GM20000 (cell line): ENCODE measurements at regions not wholly inside any gene's neighbourhood (a gene's known extent, or its start where the extent isn't known, plus 50 kb on each side); places are given as distances from the start of the nearest gene placed in this dataset.

Experiments used
- DNase-seq: peaks from one replicate; pipeline ENCODE4 v3.0.0; 2012; ENCODE audit warnings: low spot score
- CTCF ChIP-seq: IDR thresholded peaks from 2 replicates; pipeline ENCODE4 v1.5.1; 2012; ENCODE audit warnings: mild to moderate bottlenecking, control low read depth; ENCODE audit errors: extremely low read depth, missing control alignments

GRCh38 chr5:20575571-20575970 is 587.6 kb upstream of the CDH18 start:
- no peak for DNase-seq
- TF ChIP-seq CTCF: no peak

GRCh38 chr5:20574576-20574975 is 586.6 kb upstream of the CDH18 start:
- no peak for DNase-seq
- no peak for TF ChIP-seq CTCF

- TF ChIP-seq CTCF: no peak
- DNase-seq: no peak
Observed at GRCh38 chr5:20572614-20573013, 584.6 kb upstream of the CDH18 start.

- no peak for DNase-seq
- TF ChIP-seq CTCF: no peak
Observed at GRCh38 chr5:20570486-20570885, 582.5 kb upstream of the CDH18 start.

GRCh38 chr5:20562544-20562943 is 574.5 kb upstream of the CDH18 start:
- DNase-seq: no peak
- no peak for TF ChIP-seq CTCF

GRCh38 chr5:20559845-20560244 is 571.8 kb upstream of the CDH18 start:
- TF ChIP-seq CTCF: no peak
- no peak for DNase-seq

- no peak for TF ChIP-seq CTCF
- no peak for DNase-seq
Observed at GRCh38 chr5:20556115-20556763, 568.2 kb upstream of the CDH18 start.
